ENCODE measurements at regions not wholly inside any gene's neighbourhood (a gene's known extent, or its start where the extent isn't known, plus 50 kb on each side); places are given as distances from the start of the nearest gene placed in this dataset.

GRCh38 chr5:10839916-10840599 is 79.0 kb upstream of the DAP start:
- no peaks in the 10 kb centered on the region for H3K36me3 ChIP-seq
- no peaks in the 10 kb centered on the region for H3K27me3 ChIP-seq
- no peaks in the 10 kb centered on the region for H3K9me3 ChIP-seq
- H3K27ac ChIP-seq: no peak overlapping the region
- no peak for TF ChIP-seq CTCF (IDR thresholded peaks at IDR 0.05)
- H3K4me1 ChIP-seq: no peaks in the 10 kb centered on the region
- H3K4me3 ChIP-seq: no peak overlapping the region
- DNase-seq (ENCODE audit: low spot score): no peak

GRCh38 chr5:10839118-10839517 is 78.1 kb upstream of the DAP start:
- Histone ChIP-seq H3K9me3 (no peaks in the 10 kb centered on the region), H3K4me3 (no peak overlapping the region), H3K4me1 (no peaks in the 10 kb centered on the region), H3K36me3 (no peaks in the 10 kb centered on the region), H3K27me3 (no peaks in the 10 kb centered on the region), H3K27ac (no peak overlapping the region)
- DNase-seq (ENCODE audit: low spot score): no peak
- TF ChIP-seq CTCF (IDR thresholded peaks at IDR 0.05): no peak

GRCh38 chr5:10838038-10838437 is 77.0 kb upstream of the DAP start:
- H3K27me3 ChIP-seq: no peaks in the 10 kb centered on the region
- no peak for TF ChIP-seq CTCF (IDR thresholded peaks at IDR 0.05)
- no peak overlapping the region for H3K27ac ChIP-seq
- DNase-seq (ENCODE audit: low spot score): no peak
- H3K36me3 ChIP-seq: no peaks in the 10 kb centered on the region
- no peaks in the 10 kb centered on the region for H3K4me1 ChIP-seq
- H3K9me3 ChIP-seq: no peaks in the 10 kb centered on the region
- no peak overlapping the region for H3K4me3 ChIP-seq

GRCh38 chr5:10836986-10837385 is 76.0 kb upstream of the DAP start:
- Histone ChIP-seq H3K36me3 (no peaks in the 10 kb centered on the region), H3K27ac (no peak overlapping the region), H3K27me3 (no peaks in the 10 kb centered on the region), H3K9me3 (no peaks in the 10 kb centered on the region), H3K4me3 (no peak overlapping the region), H3K4me1 (no peaks in the 10 kb centered on the region)
- no peak for TF ChIP-seq CTCF (IDR thresholded peaks at IDR 0.05)
- no peak for DNase-seq (ENCODE audit: low spot score)

- no peak for TF ChIP-seq CTCF (IDR thresholded peaks at IDR 0.05)
- Histone ChIP-seq H3K27me3 (no peaks in the 10 kb centered on the region), H3K27ac (no peak overlapping the region), H3K36me3 (no peaks in the 10 kb centered on the region), H3K4me1 (no peaks in the 10 kb centered on the region), H3K4me3 (no peak overlapping the region), H3K9me3 (no peaks in the 10 kb centered on the region)
- DNase-seq (ENCODE audit: low spot score): no peak
Measured at GRCh38 chr5:10834695-10835094, 73.7 kb upstream of the DAP start.

GRCh38 chr5:10832987-10833386 is 72.0 kb upstream of the DAP start:
- H3K9me3 ChIP-seq: no peaks in the 10 kb centered on the region

More at GRCh38 chr5:10832987-10833386, 72.0 kb upstream of the DAP start:
- TF ChIP-seq CTCF (IDR thresholded peaks at IDR 0.05): no peak
- H3K36me3 ChIP-seq: no peaks in the 10 kb centered on the region
- H3K4me3 ChIP-seq: no peak overlapping the region
- H3K4me1 ChIP-seq: no peaks in the 10 kb centered on the region
- DNase-seq (ENCODE audit: low spot score): no peak
- H3K27ac ChIP-seq: no peak overlapping the region
- no peaks in the 10 kb centered on the region for H3K27me3 ChIP-seq

All from right atrium auricular region (tissue), 2 donors.